ENCODE measurements at regions not wholly inside any gene's neighbourhood (a gene's known extent, or its start where the extent isn't known, plus 50 kb on each side); places are given as distances from the start of the nearest gene placed in this dataset.

GRCh38 chr18:37684590-37684989, 119.0 kb upstream of the CELF4 start:
- TF ChIP-seq CTCF (IDR thresholded peaks at IDR 0.05): no peak
- TF ChIP-seq POLR2A (IDR thresholded peaks at IDR 0.05): no peak

Data from testis (tissue), 2 donors.